A549 (cell line): ENCODE measurements at regions not wholly inside any gene's neighbourhood (a gene's known extent, or its start where the extent isn't known, plus 50 kb on each side); places are given as distances from the start of the nearest gene placed in this dataset.

Experiments used
- ATAC-seq, 2 experiments: fragments of 200-7000 bp in 1 of 2; fragments of >200 bp in 1 of 2; cut with Nextera tagmentation in 1 of 2; cut with Tn5 transposase in 1 of 2; 3 replicates each; pipeline versions ENCODE4 v1.8.0 to v1.9.1; 2018 to 2020; ENCODE audit warnings: mild to moderate bottlenecking in 1 of 2, moderate library complexity in 1 of 2
- CTCF ChIA-PET: fragments of 300-600 bp; sonication (Branson Sonifier 250); formaldehyde crosslinking; extraction: SDS; loops from one replicate; lab custom pipeline; 2021; ENCODE audit warnings: antibody characterized with exemption, inconsistent platforms; lab: Yijun Ruan, JAX
- POLR2A ChIA-PET: fragments of 350-600 bp; formaldehyde crosslinking; extraction: SDS; loops from one replicate; lab custom pipeline; 2021; ENCODE audit warnings: antibody characterized with exemption, inconsistent platforms; lab: Yijun Ruan, JAX
- DNase-seq, 2 experiments: peaks; one replicate each; pipeline versions ENCODE4 v3.0.0 to v3.0.0-alpha.2; 2011 to 2016; ENCODE audit warnings: low read depth in 1 of 2, low spot score in 1 of 2
- FAIRE-seq: peaks from 2 replicates; lab custom pipeline; 2011; peaks lifted over from hg19 to GRCh38; lab: Jason Lieb, UNC
- H3K27ac ChIP-seq, 2 experiments: fragments of >200 bp; sonication (Bioruptor Twin); formaldehyde crosslinking; 3 replicates each; pipeline ENCODE4 v1.5.1; 2016 to 2017
- H3K4me1 ChIP-seq: fragments of >200 bp; sonication (Bioruptor Twin); formaldehyde crosslinking; 3 replicates; pipeline ENCODE4 v1.6.1; 2016
- H3K4me2 ChIP-seq: fragments of >200 bp; sonication (Bioruptor Twin); formaldehyde crosslinking; 3 replicates; pipeline ENCODE4 v1.6.1; 2016
- H3K4me3 ChIP-seq: fragments of >200 bp; sonication (Bioruptor Twin); formaldehyde crosslinking; 3 replicates; pipeline ENCODE4 v1.5.1; 2016
- H3K9me3 ChIP-seq: fragments of >200 bp; sonication (Bioruptor Twin); formaldehyde crosslinking; 3 replicates; pipeline ENCODE4 v1.6.1; 2016
- ATOH8 ChIP-seq: fragments of 250-450 bp; sonication (Bioruptor Pico); IDR thresholded peaks from 2 replicates; pipeline ENCODE4 v1.5.0; 2020; ENCODE audit warnings: low read depth, mild to moderate bottlenecking, moderate library complexity
- CHD2 ChIP-seq: fragments of 150-350 bp; IDR thresholded peaks from 2 replicates; pipeline ENCODE4 v1.6.1; 2014; ENCODE audit warnings: low read length; ENCODE audit not compliant: partially characterized antibody
- CHD4 ChIP-seq: fragments of 200-600 bp; sonication (generic); IDR thresholded peaks from 2 replicates; pipeline ENCODE4 v1.6.1; 2016; ENCODE audit warnings: antibody characterized with exemption, mild to moderate bottlenecking, borderline replicate concordance
- CTCF ChIP-seq: fragments of >200 bp; sonication (Bioruptor Twin); formaldehyde crosslinking; IDR thresholded peaks from 3 replicates; pipeline ENCODE4 v1.5.1; 2016
- E2F6 ChIP-seq: IDR thresholded peaks from 2 replicates; pipeline ENCODE4 v1.6.1; 2012; ENCODE audit warnings: low read depth, borderline replicate concordance
- FOSB ChIP-seq: fragments of 250-450 bp; sonication (Bioruptor Pico); IDR thresholded peaks from 2 replicates; pipeline ENCODE4 v1.5.0; 2020; ENCODE audit warnings: mild to moderate bottlenecking, moderate library complexity
- HES2 ChIP-seq: fragments of >200 bp; sonication (Bioruptor Twin); formaldehyde crosslinking; IDR thresholded peaks from 2 replicates; pipeline ENCODE4 v1.6.1; 2016
- HEYL ChIP-seq: fragments of 250-450 bp; sonication (Bioruptor Pico); IDR thresholded peaks from 2 replicates; pipeline ENCODE4 v1.8.0; 2021; ENCODE audit warnings: mild to moderate bottlenecking, moderate library complexity
- JUN ChIP-seq, 2 experiments: fragments of >200 bp; sonication (Bioruptor Twin); formaldehyde crosslinking; IDR thresholded peaks; 2 replicates in 1 of 2; 3 replicates in 1 of 2; pipeline ENCODE4 v1.6.1; 2016 to 2017
- NFE2L2 ChIP-seq: fragments of 150-350 bp; conservative IDR thresholded peaks from 2 replicates; pipeline ENCODE4 v1.6.1; 2014; ENCODE audit warnings: low read length
- NR3C1 ChIP-seq: fragments of >200 bp; sonication (Bioruptor Twin); formaldehyde crosslinking; IDR thresholded peaks from 3 replicates; pipeline ENCODE4 v1.6.1; 2017
- PBX3 ChIP-seq: IDR thresholded peaks from 2 replicates; pipeline ENCODE4 v1.6.1; 2012
- POLR2A ChIP-seq: IDR thresholded peaks from 2 replicates; pipeline ENCODE4 v1.6.1; 2012; ENCODE audit warnings: mild to moderate bottlenecking, low read length
- RARB ChIP-seq: fragments of 250-450 bp; sonication (Bioruptor Pico); IDR thresholded peaks from 2 replicates; pipeline ENCODE4 v1.8.0; 2021; ENCODE audit warnings: mild to moderate bottlenecking, moderate library complexity
- USF2 ChIP-seq: fragments of 450-650 bp; IDR thresholded peaks from 2 replicates; pipeline ENCODE4 v1.6.1; 2014; ENCODE audit warnings: antibody characterized with exemption
- ZC3H11A ChIP-seq: fragments of 450-650 bp; IDR thresholded peaks from 2 replicates; pipeline ENCODE4 v1.6.1; 2014; ENCODE audit warnings: antibody characterized with exemption, mild to moderate bottlenecking
- ZFP36 ChIP-seq: fragments of 450-650 bp; IDR thresholded peaks from 2 replicates; pipeline ENCODE4 v1.6.1; 2014; ENCODE audit warnings: borderline replicate concordance; ENCODE audit not compliant: partially characterized antibody
- ZNF302 ChIP-seq: fragments of 250-450 bp; sonication (Bioruptor Pico); IDR thresholded peaks from 2 replicates; pipeline ENCODE4 v1.9.0; 2021; ENCODE audit warnings: inconsistent platforms, mild to moderate bottlenecking, moderate library complexity
- WGBS: methylation state at CpG from one replicate; pipeline ENCODE4 v1.1.6; 2017; ENCODE audit errors: missing lambda C conversion rate; 5-methylcytosine and 5-hydroxymethylcytosine counted together
- TF ChIP-seq, protein P1 (sequence below): fragments of 250-450 bp; sonication (Bioruptor Pico); IDR thresholded peaks from 2 replicates; pipeline ENCODE4 v1.5.0; 2021; ENCODE audit warnings: mild to moderate bottlenecking, moderate library complexity, borderline replicate concordance

DNA sequence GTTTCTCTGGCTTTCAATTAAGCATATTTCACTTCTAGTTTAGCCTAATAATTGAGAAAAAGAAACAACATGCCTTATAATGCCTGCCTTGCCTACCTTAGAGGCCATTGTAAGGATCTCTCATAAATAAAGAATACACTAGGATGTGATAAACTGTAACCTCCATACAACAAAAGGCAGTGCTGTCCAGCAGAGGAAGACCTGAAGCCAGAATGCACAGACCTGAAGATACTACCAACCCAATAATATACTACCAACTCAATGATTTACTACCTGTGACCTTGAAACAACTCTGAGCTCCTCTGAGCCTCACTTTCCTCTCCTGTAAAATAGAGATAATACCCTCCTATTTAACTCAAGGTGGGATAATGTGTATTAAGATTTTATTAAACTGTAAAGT, 361.3 kb downstream of the TTLL7 start (continued):
- no peak for TF ChIP-seq PBX3

DNA sequence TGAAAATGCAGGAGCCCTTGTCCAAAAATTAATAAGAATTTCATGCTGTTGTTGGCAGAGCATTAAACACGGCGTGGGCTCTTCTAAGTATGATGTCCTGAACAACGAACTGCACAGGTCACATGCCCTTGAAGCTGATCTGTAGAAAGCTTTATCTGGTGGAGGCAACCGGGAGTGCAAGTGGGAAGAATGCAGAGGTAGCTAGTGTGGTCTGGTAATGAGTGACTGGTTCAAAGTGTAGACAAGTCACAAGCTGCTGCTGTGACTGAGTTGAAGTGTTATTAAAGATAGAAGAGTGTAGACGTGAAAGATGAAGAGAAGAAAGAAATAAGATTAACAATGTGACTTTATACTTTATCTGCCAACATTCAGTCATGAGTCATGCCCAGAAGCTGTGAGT, 361.9 kb downstream of the TTLL7 start:
- POLR2A ChIA-PET = no interaction called here
- no peaks in the 10 kb centered on the region for H3K4me1 ChIP-seq
- WGBS = 6% methylated on average over 5 of the region's 5 CpGs
- no peaks in the 10 kb centered on the region for H3K9me3 ChIP-seq
- H3K4me2 ChIP-seq = no peak overlapping the region
- DNase-seq = no peak
- no peak for FAIRE-seq
- no peak for ATAC-seq
- CTCF ChIA-PET = no interaction called here
- no peak overlapping the region for H3K4me3 ChIP-seq
- TF ChIP-seq NR3C1 = no peak
- H3K27ac ChIP-seq = no peak overlapping the region

DNA sequence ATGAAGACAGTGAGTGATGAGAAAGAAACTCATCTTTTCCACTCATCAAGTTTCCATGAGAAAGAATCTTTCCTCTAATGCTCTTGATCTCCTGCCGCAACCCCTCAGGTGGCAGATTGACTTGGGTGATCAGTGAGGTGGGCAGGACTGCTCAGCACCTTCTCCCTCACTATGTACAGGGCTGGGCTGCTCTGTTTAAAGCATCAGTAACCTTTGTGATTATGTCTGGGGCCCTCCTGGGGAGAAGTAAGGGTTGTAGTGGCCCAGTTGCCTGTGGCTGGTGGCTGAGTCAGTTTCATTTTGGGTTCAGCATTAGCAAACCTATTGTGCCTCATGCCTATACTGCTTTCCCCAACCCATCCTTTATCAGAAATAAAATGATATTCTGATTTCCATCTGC, 366.0 kb downstream of the TTLL7 start:
- FAIRE-seq (no peak), DNase-seq (no peak), ATAC-seq (no peak)
- POLR2A ChIA-PET = no interaction called here
- no peaks in the 10 kb centered on the region for H3K9me3 ChIP-seq
- no peak overlapping the region for H3K27ac ChIP-seq
- H3K4me1 ChIP-seq = no peaks in the 10 kb centered on the region
- TF ChIP-seq HES2 = no peak
- TF ChIP-seq RARB (CRISPR knock-in tag) = no peak
- TF ChIP-seq USF2 = no peak
- TF ChIP-seq FOSB (CRISPR knock-in tag) = no peak
- TF ChIP-seq CTCF = no peak
- TF ChIP-seq ATOH8 (CRISPR knock-in tag) = no peak
- CTCF ChIA-PET = no interaction called here
- H3K4me3 ChIP-seq = no peak overlapping the region
- 15% methylated on average over 1 of the region's 1 CpG for WGBS
- H3K4me2 ChIP-seq = no peak overlapping the region

- TF ChIP-seq ZNF302 (no peak), JUN (IDR thresholded peaks at IDR 0.05) (no peak), CHD4 (no peak), ZC3H11A (no peak)
- H3K4me2 ChIP-seq = no peak overlapping the region
- FAIRE-seq (no peak), ATAC-seq (no peak), DNase-seq (no peak)
- no peaks in the 10 kb centered on the region for H3K4me1 ChIP-seq
- no peak overlapping the region for H3K27ac ChIP-seq
- H3K9me3 ChIP-seq = no peaks in the 10 kb centered on the region
- POLR2A ChIA-PET = no interaction called here
- 20% methylated on average over 6 of the region's 6 CpGs for WGBS
- CTCF ChIA-PET = no interaction called here
- no peak overlapping the region for H3K4me3 ChIP-seq
These were observed 367.1 kb downstream of the TTLL7 start for GRCh38 chr1:83631851-83632250.

DNA sequence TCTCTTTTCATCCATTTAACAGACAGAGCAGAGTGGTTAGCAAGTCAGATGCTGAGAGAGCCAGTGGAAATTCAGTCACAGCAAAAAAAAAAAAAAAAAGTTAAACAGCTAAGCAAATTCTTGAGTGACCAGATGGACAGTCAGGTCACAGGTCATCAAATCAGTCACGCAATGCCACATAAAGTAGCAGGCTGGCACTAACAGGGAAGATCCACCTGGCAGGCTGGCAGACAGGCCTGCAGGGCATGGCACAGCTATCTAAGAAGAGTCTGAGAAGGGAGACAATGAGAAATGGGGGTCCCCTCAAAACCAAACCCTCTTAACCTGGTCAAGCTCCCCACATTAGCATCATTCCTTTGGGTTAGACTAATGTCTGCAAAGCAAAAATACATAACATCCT, 371.9 kb downstream of the TTLL7 start:
- H3K27ac ChIP-seq = no peak overlapping the region
- no peak for FAIRE-seq
- CTCF ChIA-PET = no interaction called here
- TF ChIP-seq PBX3 (no peak), ZFP36 (no peak), CHD2 (no peak), E2F6 (no peak), NFE2L2 (no peak), CHD4 (no peak), POLR2A (no peak), HEYL (CRISPR knock-in tag) (no peak)
- TF ChIP-seq, protein P1, sequence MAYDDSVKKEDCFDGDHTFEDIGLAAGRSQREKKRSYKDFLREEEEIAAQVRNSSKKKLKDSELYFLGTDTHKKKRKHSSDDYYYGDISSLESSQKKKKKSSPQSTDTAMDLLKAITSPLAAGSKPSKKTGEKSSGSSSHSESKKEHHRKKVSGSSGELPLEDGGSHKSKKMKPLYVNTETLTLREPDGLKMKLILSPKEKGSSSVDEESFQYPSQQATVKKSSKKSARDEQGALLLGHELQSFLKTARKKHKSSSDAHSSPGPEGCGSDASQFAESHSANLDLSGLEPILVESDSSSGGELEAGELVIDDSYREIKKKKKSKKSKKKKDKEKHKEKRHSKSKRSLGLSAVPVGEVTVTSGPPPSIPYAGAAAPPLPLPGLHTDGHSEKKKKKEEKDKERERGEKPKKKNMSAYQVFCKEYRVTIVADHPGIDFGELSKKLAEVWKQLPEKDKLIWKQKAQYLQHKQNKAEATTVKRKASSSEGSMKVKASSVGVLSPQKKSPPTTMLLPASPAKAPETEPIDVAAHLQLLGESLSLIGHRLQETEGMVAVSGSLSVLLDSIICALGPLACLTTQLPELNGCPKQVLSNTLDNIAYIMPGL (CRISPR knock-in tag) = no peak
- no peak for DNase-seq
- H3K9me3 ChIP-seq = no peaks in the 10 kb centered on the region
- WGBS = 12% methylated on average over 1 of the region's 1 CpG
- H3K4me1 ChIP-seq = no peaks in the 10 kb centered on the region
- H3K4me2 ChIP-seq = no peak overlapping the region
- ATAC-seq = no peak
- no peak overlapping the region for H3K4me3 ChIP-seq
- POLR2A ChIA-PET = no interaction called here
